HPDE6-E6E7 (cell line): ENCODE measurements at regions not wholly inside any gene's neighbourhood (a gene's known extent, or its start where the extent isn't known, plus 50 kb on each side); places are given as distances from the start of the nearest gene placed in this dataset.

ENCODE experiments used
- DNase-seq: peaks from one replicate; pipeline ENCODE4 v3.0.0; 2011; ENCODE audit warnings: missing footprints; ENCODE audit errors: extremely low spot score

DNA sequence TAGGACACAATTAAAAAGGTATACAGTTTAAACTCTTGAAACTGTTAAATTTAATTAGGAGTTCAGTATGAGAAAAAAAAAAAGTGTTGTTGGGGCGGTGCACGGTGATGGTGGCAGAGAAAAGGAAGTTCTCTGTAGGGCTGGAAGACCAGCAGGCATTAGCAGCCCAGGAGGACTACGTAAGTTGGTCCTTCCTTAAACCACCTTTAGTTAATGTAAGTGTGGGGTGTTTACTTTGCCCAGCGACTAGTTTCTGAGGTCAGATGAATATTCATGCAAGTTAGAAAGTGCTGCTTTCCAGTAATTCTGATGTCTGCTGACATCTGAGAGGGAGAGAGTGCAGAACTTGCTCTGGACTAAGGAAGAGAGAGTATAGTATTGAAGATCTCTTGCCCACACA, 54.9 kb downstream of the NKX2-1 start:
- DNase-seq: no peak

GRCh38 chr14:36462890-36463289, 57.1 kb downstream of the NKX2-1 start:
- no peak for DNase-seq

DNA sequence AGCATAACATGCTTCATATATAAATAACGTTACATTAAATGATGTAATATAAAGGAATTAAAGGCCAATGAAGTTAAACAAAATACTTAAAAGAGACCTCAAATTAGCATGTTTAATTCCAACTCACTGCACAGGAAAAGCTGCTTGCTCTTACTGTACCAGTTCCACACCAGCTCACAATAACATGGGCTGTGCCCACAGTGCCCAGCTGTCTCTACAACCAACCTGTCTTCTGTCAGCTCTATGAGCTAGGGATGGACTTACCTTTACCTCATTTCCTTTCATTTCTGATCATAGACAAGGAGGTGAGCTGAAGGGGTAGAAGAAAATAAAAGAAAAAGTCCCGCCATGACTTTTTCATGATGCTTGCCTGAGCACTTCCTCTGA, 64.8 kb downstream of the NKX2-1 start:
- no peak for DNase-seq

- DNase-seq: no peak
These were observed 65.3 kb downstream of the NKX2-1 start for GRCh38 chr14:36454599-36455240.

GRCh38 chr14:36452860-36453259, 67.2 kb downstream of the NKX2-1 start:
- DNase-seq: no peak

GRCh38 chr14:36451310-36452065, 68.5 kb downstream of the NKX2-1 start:
- DNase-seq: no peak

DNA sequence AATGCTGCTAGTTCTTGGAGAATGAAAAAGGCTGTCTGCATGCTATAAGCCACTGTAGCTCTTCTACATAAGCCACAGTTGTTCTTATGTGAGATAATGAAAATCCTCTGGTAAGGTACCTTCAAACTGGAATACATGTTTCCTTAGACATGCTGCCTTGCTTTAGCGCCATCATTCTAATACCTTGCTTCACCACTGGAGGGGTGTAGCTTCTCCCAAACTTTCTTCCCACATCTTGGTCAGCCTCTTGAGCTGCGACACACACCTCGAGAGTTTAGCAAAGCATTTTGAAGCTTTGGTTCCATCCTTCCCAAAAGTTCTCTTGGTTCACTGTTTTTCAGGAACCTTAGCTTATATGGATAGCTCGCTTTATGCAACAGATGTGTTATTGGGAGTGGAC, 69.5 kb downstream of the NKX2-1 start:
- no peak for DNase-seq

DNA sequence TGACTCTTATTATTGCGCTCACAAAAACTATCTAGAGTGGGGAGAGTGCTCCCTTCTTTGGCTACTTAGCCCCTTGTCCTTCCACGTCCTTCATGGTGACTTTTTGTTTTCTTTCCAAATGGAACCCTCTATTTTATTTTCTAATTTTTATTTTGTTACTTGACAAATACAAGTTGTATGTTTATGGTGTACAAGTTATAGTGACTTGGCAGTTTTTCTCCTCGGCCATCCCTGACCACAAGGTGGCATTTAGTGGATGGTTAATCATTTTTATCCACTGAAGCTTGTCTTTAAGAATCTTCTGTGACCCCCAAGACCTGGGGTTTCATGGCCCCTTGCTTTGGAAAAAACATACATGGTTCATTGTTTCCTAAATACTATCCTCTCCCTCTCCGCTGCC, 70.1 kb downstream of the NKX2-1 start:
- DNase-seq: no peak

- DNase-seq: no peak
These were observed 76.7 kb downstream of the NKX2-1 start for GRCh38 chr14:36443374-36443773.

DNA sequence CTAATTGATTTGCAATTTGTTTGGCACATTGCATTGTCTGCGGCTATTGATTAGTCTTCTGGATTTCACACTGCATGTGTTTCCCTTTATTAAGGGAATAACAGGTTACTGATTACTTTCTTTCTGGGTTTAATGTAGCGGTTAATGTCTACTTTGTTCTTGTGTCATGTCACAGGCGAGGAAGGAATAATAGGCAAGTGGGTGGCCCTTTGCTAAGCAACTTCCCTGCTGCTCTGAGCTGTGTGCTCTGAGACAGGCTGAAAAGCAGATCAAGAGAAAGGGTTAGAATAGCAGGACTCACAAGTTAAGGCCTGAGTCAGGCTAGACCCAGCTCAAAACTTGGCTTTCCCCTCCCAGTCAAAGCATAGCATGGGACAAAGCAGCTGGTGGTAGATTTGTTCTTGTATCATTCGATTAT, 77.2 kb downstream of the NKX2-1 start:
- DNase-seq: no peak

DNA sequence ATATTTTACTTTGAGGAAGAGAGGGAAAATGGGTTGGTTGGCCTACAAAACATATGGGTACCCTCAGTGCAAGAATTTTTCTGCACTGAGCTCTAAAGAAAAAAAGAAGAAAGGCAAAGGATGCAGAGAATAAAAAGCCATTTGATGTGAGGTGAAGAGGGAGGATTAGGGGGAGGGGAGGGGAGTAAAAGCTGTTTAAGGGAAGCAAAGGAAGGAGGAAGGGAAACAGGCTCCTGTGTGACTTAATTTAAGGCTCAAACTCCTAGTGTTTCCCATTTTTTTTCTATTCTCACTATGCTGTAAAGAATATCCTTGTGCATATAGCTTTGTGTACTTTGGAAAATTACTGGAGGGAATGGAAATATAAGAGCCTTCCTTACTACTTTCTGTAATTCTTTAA, 78.7 kb downstream of the NKX2-1 start:
- no peak for DNase-seq

DNA sequence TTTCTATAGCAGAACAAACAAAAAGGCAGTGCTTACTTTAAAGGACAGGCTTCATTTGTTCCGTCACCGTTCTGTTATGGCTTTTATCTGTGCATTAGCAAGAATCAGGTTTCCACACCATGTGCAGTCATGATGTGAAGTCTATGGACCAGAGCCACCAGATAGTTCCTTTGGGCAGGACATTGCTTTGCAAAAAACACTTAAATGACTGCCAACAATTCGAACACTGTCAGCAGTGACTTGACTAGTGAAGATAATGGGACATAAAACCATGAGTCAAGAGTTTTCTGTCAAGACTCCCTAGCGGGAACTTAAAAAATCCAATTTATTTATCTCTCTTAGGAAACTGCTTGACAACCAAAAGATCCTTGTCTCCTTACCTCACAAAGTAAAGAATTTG, 80.3 kb downstream of the NKX2-1 start:
- no peak for DNase-seq

- DNase-seq: no peak
These were observed 81.1 kb downstream of the NKX2-1 start for GRCh38 chr14:36438883-36439282.

DNA sequence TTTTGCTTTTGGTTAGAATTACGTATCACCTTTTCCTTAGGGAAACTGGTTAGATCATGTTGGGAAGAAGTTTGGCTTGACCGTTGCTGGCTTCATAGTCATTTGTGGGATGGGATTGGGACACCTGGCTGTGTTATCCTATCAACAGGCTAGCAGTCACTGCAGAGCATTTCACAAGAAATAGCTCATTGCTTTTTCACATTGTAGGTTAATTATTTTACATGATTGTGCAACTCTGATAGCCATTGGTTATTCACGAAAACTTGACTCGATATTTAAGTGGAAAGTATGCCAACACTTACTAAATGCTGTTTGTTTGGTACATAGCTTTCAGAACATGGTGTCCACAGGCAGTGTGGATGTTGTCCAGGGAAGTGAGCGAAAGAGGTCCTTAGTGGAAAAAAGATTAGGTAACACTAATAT, 89.4 kb downstream of the NKX2-1 start:
- DNase-seq: no peak

DNA sequence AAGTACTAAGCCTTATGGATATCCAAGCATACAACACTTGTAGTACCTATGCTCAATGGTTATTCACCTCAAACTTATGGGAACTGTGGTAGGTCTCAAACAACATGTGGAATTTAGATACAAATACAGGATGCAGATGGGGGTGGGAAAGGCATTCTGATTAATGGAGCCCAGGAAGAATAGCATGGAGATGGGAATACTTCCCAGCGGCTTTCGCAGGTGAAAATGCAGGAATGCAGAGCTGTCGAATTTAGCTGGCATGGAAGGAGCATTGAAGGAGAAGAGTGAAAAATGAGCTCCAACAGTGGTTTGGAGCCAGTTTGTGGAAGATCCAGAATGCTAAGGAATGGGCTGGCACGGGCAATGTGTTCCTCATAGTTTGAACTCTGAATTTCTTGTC, 89.9 kb downstream of the NKX2-1 start:
- no peak for DNase-seq

- no peak for DNase-seq
These were observed 90.3 kb downstream of the NKX2-1 start for GRCh38 chr14:36429692-36430091.

DNA sequence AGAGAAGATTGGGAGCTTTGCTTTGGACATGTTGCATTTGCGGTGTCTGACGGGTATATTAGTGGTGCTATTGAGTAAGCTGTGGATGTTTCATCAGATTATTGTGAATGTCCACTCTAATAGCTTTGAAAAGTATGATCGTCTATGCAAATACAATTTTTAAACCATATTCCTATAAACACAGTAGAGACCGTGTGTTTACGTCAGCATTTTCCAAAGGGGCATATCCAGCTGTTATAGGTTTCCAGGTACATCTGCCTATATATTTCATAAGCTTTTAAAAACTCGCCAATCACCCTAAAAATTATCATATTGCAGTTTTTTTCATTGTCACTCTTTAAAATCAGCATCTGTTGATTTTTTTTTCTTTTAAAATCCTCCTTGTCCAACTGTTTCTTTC, 91.7 kb downstream of the NKX2-1 start:
- DNase-seq: no peak

DNA sequence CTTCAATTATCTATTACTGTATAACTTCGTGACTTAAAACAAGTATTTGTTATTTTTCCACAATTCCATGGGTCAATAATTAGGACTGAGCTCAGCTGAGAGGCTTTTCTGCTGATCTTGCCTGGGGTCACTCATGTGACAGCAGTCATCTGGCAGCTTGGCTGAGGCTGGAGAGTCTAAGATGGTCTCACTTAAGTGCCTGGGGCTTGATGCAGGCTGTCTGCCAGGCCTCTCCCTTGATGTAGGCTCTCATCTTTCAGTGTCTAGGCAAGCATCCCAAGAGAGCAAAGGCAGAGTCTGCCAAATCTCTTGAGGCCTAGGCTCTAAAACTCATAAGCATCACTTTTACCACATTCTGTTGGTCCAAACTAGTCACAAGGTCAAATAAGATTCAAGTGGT, 93.2 kb downstream of the NKX2-1 start:
- no peak for DNase-seq

- no peak for DNase-seq
These were observed 93.9 kb downstream of the NKX2-1 start for GRCh38 chr14:36426113-36426512.

GRCh38 chr14:36424478-36425102, 95.4 kb downstream of the NKX2-1 start:
- DNase-seq: no peak

GRCh38 chr14:36423430-36423829, 96.6 kb downstream of the NKX2-1 start:
- no peak for DNase-seq

DNA sequence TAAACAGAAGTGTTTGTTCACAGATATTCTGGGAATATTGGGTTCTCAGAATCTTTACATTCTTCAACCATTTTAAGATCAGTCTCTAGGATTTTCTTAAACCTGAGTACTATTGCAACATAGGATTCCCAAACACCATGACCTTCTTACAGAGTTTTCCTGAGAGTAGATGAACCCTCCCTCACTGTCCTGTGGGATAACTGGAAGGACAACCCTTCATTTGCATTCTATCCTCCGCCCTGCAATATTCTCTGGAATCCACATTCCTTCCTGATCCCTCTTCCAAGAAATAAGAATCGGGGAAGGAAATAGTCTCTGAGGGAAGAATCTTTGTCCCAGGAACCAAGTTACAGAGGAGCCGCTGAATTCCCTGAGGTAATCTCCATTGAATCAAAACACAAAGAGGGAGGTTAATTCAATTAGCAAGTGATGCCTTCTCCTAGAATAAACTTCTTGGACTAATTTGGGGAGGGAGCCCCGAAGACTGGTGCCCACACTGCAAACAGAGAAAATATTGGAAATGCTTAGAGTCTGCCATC, 99.8 kb upstream of the MBIP start:
- DNase-seq: no peak

GRCh38 chr14:36418937-36419336, 98.5 kb upstream of the MBIP start:
- DNase-seq: no peak
